SH-SY5Y (cell line): ENCODE measurements at regions not wholly inside any gene's neighbourhood (a gene's known extent, or its start where the extent isn't known, plus 50 kb on each side); places are given as distances from the start of the nearest gene placed in this dataset.

Experiments
- GATA2 ChIP-seq: IDR thresholded peaks from 2 replicates; pipeline ENCODE4 v1.6.1; 2011; ENCODE audit warnings: mild to moderate bottlenecking, low read depth, low read length
- GATA3 ChIP-seq: IDR thresholded peaks from 2 replicates; pipeline ENCODE4 v1.6.1; 2011; ENCODE audit warnings: low read depth, mild to moderate bottlenecking, low read length, moderate library complexity

DNA sequence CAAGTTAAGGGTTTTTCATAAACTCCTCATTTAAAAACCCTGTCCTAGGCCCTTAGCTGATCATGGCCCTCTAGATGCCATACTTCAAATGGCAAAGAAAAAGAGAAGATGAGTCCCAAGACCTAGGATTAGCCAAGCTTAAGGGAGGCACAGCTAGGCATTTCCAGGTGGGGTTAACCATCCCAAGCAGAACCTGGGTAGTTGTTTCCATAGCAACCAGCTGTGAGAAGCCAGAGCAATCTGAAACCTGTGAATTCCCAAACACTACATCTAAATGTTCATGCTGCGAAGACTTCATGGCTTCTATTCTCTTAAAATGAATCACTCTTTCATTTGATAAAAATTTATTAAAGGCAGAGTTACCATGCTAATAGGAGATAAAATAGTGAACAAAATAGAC is 372.9 kb downstream of the C12orf50 start:
- TF ChIP-seq GATA2 (no peak), GATA3 (no peak)

DNA sequence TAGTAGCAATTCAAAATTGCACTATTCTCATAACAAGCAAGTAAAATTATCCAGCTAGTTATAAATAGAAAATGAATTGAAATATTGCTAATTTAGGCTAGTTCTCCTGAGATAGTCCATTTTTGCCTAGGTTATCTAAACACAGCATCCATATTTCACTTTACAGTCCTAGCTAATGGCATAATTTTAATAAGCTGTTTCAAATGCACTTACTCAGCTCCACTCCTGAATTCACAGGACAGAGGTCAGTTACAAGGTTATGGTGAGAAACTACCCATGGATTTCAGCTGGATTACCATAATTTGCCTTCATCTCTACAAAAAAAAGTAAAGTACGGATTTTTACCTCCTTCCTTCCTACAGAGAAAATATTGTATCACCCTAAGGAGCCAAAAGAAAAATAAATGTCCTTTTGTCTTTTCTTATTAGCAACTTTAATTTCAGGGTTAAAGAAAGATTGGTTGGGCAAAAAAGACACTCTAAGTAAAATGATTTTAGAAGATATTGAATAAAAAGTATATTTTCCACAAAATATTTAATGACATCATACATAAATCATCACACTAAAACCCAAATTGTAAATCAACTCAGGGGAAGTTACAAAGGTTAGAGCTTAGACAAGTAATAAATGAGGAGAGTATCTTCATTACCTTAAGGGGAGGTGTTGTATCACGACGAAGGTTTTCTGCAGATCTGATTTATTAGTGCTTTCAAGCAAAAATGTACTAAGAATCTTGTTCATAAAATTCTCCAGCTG is 377.4 kb downstream of the C12orf50 start:
- TF ChIP-seq GATA2 (no peak), GATA3 (no peak)

DNA sequence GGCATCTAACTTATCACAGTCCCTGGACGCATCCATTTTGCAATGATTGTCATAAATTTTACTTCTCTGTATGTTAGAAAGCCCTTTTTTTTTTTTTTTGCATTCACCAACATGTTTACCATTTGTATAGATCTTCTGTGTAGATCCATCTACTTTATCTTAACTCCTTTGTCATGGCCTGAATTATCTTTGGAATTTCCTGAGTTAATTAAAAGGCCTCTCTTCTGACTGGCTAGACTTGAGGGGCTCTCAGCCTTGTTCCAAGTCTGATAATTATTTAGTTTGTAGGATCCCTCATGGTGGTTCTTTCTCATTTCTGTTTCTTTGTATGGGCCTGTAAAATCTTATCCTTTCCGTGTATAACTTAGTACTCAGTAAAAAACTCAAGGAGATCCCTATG is 387.0 kb downstream of the C12orf50 start:
- no peak for TF ChIP-seq GATA2
- no peak for TF ChIP-seq GATA3

DNA sequence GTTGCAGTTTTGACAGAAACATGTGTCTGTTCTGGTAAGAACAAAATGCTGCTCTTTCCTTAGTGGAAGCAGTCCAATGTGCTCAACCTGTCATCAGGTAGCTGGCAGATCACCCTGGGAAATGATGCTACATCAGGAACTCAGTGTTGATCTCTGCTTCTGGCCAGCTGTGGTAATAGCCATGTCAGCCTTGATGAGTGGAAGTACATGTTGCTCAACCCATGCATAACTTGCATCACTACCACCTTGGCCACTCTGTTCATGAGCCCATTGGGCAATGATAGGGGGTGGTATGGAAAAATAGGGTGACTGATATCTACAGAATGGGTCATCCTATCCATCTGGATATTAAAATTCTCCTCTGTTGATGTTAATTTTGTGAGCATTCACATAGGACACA is 411.0 kb downstream of the C12orf50 start:
- TF ChIP-seq GATA3 (no peak), GATA2 (no peak)

DNA sequence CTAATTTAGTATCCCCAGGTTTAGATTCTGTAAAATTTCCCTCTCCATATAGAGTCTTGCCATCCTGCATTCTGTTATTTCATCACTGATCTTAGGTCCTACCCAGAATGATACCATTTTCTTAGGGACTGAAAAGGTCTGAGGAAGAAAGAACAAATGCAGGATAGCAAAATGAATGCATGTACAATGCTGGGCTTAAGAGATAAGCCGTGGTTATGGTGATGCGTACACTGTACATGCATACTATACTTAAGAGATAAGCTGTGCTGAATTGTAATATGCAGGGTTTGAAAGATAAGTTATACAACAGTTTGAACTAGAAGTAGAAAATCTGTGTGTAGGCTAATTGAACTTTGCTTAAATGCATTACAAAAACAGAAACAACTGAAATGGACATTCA is 416.2 kb downstream of the C12orf50 start:
- TF ChIP-seq GATA2 = no peak
- TF ChIP-seq GATA3 = no peak

DNA sequence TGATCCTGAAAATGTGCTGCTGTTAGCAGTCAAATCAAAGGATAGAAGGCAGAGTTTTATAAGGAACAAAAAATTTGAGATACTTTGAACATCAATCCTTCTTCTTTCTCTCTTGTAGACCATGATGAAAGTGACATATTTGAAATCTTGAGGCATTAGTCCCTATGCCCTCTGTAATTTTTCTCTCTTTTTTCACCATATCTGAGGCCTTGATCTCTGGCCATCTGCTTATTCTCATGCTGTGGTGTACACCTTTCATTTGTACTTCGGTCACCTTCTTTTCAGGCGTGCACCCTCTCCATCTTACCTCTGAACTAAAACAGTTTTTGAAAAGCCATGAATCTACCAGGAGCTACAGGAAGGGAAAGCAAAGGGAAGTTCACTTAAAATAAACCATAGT is 420.9 kb downstream of the C12orf50 start:
- TF ChIP-seq GATA2 (no peak), GATA3 (no peak)

DNA sequence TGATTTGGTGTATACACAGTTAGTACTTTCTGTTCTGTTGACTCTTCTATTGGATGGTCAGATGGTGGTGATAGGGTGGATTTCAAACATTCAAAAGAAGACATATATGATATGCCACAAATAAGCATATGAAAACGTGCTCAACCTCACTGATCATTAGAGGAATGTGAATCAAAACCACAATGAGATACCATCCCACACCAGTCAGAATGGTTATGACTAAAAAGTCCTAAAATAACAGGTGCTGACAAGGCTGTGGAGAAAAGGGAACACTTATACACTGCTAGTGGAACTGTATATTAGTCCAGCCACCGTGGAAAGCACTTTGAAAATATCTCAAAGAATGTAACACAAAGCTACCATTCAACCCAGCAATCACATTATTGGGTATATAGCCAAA is 425.5 kb downstream of the C12orf50 start:
- no peak for TF ChIP-seq GATA2
- no peak for TF ChIP-seq GATA3

DNA sequence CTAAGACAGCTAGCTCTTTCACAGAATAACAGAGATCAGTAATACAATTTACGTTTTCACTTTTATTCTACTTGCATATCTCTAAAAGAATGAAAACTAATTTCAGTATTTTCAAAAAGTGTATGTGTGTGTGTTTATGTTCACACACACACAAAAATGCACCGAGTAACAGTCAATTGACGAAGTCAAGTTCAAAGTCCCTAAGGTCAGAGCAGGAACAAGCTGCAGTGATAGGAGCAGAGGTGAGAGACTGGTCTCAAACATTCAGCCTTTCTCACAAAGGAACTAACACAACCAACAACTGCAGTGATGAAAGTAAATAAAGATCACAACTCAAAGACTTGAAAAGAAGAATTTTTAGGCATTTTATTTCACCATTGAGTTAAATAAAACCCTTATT is 429.7 kb downstream of the C12orf50 start:
- TF ChIP-seq GATA3 (no peak), GATA2 (no peak)

DNA sequence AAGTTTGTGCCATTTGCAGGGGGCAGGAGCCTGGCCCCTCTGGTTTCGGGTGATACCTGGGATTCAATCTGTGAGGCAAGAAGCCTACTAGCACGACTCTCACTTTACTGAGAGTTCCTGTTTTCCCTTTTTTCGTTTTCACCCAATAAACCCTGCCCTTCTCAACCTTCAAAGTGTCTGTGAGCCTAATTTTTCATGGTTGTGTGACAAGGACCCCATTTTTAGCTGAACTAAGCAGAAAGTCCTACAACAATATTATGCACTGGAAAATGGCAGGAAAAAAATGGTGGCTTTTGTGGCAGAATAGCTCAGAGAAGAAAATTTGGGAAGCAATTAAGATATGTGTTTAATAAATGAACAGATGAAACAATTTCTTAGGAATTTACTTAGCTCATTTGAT is 432.1 kb downstream of the C12orf50 start:
- no peak for TF ChIP-seq GATA2

DNA sequence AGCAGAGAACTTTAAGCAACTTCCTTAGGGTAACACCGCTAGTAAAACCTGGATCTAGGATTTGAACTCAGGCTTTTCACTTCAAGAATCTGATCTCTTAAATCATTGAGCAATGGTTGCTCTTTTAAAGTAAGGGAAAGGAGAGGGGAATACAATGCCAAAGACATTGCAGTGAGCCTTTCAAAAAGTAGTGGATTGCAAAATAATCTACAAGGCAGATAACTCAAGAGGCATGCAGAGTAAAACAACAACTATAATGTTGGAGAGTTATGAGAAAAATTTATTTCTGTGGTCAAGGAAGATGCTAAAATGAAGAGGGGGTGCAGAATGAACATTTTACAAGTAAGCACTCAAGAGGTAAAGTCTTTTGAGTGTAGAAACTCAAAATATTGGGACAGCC is 432.6 kb downstream of the C12orf50 start:
- TF ChIP-seq GATA2 = no peak
- no peak for TF ChIP-seq GATA3

DNA sequence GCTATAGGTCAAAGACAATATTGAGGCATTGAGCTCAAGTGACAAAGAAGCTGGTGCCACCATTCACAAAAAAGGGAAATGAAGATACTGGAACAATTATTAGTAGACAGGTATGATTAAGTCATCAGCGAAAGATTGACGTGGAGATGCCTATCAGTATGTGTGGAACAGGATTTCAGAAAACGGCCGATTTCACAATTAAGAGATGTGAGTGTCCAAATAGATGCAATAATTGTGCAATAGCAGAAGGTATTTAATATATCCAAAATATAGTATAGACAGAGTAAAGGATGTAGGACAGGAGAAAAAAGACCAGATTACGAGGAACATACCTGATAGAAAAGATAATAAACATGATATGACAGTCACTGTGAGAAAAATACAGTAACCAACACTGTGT is 433.1 kb downstream of the C12orf50 start:
- TF ChIP-seq GATA3 (no peak), GATA2 (no peak)

DNA sequence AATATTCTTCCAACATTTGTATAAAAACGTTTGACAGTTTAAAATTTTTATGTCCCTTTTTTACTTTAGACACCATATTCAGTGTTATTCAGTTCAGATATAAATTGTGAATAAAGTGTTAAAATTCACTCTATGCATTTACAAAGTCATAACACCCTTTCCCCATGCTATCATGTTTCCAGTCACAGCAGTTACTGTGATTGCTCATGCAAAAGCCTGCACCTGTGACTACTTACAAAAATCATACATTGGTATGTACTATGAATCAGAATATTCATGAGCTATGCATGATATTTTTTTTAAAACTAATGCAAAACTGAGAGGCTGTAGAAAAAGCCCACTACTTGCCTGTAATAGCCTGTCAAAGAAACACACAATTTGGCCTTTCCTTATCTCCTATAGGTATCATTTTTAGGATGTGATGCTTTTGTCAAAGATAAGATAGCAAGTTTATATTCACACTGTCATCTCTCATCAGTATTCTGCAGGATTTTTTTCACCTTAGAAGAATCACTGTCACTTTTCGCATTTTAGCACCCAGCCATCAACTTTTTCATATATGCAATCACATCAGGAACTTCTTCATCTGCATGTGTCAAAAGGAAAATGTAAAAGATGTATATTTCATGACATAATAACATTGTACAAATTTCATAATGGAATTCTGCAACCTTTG is 443.2 kb downstream of the C12orf50 start:
- no peak for TF ChIP-seq GATA2
- no peak for TF ChIP-seq GATA3

DNA sequence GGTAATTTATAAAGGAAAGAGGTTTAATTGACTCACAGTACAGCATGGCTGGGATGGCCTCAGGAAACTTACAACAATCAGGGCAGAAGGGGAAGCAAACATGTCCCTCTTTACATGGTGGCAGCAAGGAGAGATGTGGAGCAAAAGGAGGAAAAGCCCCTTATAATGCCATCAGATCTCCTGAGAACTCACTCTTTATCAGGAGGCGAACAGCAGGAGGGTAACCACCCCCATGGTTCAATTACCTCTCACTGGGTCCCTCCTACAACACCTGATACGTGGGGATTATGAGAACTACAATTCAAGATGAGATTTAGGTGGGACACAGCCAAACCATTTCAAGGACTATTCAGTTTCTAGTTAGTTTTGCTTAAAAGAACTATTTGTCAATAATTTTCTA is 453.3 kb downstream of the C12orf50 start:
- TF ChIP-seq GATA2 (no peak), GATA3 (no peak)

DNA sequence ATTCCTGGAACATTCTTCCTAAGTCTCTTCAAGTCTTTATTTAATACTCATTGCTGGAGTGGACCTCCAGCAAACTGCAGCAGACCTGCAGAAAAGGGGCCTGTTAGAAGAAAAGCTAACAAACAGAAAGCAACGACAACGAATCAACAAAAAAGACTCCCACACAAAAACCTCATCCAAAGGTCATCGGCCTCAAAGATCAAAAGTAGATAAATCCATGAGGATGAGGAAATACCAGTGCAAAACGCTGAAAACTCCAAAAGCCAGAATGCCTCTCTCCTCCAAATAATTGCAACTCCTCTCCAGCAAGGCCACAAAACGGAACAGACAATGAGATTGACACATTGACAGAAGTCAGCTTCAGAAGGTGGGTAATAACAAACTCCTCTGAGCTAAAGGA is 472.2 kb downstream of the C12orf50 start:
- no peak for TF ChIP-seq GATA3
- no peak for TF ChIP-seq GATA2

DNA sequence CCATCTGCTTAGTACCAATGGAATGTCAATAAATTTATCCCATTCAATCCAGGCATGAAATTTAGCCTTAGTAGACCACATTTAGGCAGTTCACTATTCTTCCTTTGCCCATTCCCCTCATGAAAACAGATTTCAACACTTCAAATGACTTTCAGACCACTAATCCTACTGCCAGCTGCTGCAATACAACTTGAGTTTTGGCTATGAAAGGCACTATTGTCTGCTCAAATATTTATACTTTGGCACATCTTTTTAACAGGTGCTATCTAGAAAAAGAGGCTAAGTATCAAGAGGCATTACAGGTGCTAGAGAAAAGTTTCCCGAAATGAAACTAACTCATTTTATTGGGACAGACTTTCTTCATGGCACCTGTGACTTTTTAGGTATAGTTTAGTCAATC is 499.8 kb downstream of the C12orf50 start:
- no peak for TF ChIP-seq GATA2
- no peak for TF ChIP-seq GATA3

DNA sequence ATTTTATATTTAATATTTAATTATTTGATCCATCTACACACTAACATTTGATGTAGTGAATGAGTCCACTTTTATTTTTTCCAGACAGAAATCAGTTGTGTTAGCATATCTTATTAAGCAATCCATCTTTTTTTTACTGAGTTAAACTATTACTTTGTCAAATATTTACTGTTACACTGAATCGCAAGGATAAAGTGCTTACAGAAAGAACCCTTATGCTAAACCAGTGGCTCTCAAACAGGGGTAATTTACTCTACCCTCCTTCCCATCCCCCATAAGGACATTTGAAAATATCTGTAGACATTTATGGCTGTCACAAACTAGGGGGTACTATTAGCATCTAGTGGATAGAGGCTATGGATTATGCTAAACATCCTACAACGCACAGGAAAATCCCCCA is 508.2 kb downstream of the C12orf50 start:
- TF ChIP-seq GATA3 (no peak), GATA2 (no peak)
